Activated CD8-positive, alpha-beta memory T cell treated with anti-CD3 and anti-CD28 coated beads for 36 hours (primary cell): ENCODE measurements at regions not wholly inside any gene's neighbourhood (a gene's known extent, or its start where the extent isn't known, plus 50 kb on each side); places are given as distances from the start of the nearest gene placed in this dataset.
"Not testable (repeated sequence)": the region's sequence is repeated elsewhere in the genome, so short reads cannot be mapped to it uniquely, and the experiment has no call there.

Source experiments
- CTCF ChIA-PET: fragments of 350-600 bp; sonication (Branson Sonifier 250); formaldehyde crosslinking; loops from one replicate; lab custom pipeline; 2021; ENCODE audit warnings: antibody characterized with exemption; lab: Charles Lee
- POLR2A ChIA-PET: fragments of 350-600 bp; sonication (Branson Sonifier 250); formaldehyde crosslinking; loops from one replicate; lab custom pipeline; 2021; ENCODE audit warnings: antibody characterized with exemption; lab: Charles Lee

DNA sequence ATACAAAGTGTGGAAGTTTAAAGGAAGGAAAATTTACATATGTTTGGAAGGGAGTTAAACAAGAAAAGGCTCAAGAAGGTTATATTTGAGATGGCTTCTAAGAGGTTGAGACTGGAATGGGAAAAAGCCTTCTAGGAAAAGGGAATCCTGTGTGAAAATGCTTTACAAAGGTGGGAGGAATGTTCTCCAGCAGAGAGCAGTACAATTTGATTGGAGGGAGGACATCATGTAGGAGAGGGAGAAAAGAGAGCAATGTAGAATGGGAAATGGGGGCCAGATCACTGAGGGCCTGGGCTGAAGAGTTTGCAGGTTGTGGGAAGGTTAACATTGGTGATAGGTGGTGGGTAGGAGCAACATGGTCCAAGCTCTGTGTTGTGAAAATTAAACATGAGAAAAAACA is 366.9 kb downstream of the XPNPEP1 start:
- ChIA-PET POLR2A (no interaction called here), CTCF (no interaction called here)

DNA sequence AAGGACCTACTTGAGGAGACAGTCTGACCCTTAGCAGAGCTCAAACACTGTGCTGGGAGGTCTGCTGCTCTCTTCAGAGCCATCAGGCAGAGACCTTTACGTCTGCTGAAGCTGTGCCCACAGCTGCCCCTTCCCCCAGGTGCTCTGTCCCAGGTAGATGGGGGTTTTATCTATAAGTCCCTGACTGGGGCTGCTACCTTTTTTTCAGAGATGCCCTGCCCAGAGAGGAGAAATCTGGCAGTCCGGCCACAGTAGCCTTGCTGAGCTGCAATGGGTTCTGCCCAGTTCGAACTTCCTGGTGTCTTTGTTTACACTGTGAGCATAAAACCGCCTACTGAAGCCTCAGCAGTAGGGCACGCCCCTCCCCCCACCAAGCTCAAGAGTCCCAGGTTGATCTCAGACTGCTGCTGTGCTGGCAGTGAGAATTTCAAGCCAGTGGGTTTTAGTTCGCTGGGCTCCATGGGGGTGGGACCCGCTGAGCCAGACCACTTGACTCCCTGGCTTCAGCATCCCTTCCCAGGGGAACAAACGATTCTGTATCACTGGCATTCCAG is 381.2 kb downstream of the XPNPEP1 start:
- CTCF ChIA-PET, POLR2A ChIA-PET: not testable (repeated sequence)

DNA sequence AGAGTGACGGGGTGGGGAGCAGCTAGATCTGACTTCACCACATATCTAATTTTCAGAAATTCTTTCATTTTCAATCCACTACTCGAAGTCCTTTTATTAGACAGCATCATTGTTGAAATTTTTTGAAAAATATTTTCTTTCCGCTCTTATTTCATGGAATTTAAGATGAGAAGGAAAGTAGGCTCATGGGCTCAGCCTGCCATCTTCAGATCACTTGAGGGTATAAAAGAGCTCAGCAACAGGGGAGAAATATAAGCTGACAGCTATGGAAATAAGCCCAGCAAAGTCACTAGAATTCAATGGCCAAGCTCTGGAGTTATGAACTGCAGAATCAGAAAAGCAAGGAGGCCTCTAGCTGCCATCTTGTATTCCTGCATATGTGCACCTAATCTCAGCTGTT is 389.1 kb downstream of the XPNPEP1 start:
- CTCF ChIA-PET, result no interaction called here
- POLR2A ChIA-PET, result no interaction called here

DNA sequence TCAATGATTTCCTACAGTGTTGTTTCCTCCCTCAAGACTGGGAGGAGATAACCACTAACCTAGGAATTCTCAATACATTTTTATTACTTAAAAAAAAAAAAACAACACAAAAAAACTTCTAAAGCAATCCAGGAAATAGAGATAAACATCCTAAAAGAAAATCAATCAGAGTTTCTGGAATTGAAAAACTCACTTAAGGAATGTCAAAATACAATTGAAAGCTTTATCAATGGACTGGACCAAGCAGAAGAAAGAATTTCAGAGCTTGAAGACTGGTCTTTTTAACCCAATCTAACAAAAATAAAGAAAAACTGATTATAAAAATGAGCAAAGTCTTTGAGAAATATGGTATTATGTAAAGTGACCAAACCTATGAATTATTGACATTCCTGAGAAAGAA is 394.1 kb downstream of the XPNPEP1 start:
- POLR2A ChIA-PET, result no interaction called here

GRCh38 chr10:109517748-109518147 is 405.6 kb downstream of the XPNPEP1 start:
- ChIA-PET POLR2A (no interaction called here), CTCF (no interaction called here)

More for the DNA sequence above, 394.1 kb downstream of the XPNPEP1 start:
- CTCF ChIA-PET, result interaction anchor here (0.7 kb wide), 1 partner anchor 470 kb away, joined by 4 read pairs; no protein-coding TSS in a partner anchor

GRCh38 chr10:109504401-109504800 is 418.9 kb downstream of the XPNPEP1 start:
- ChIA-PET POLR2A (no interaction called here), CTCF (no interaction called here)

DNA sequence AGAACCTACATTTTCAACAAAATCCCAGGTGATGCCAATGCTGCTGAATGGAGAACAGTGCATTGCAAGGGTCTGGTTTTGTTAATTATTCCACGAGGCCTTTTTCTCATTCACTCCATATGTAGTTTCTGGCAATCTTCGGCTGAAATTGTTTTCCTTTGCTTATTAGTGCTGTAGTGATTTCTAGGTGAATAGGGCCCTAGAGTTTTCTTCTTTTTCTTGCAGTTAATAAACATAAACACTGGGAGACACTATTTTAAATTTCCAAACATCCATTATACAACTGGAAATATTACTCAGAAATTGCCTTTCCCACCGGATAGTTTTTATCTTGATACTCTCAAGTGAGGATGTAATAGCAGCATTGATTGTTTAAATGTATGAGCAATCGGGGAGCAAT is 435.6 kb downstream of the XPNPEP1 start:
- ChIA-PET POLR2A (no interaction called here), CTCF (no interaction called here)

DNA sequence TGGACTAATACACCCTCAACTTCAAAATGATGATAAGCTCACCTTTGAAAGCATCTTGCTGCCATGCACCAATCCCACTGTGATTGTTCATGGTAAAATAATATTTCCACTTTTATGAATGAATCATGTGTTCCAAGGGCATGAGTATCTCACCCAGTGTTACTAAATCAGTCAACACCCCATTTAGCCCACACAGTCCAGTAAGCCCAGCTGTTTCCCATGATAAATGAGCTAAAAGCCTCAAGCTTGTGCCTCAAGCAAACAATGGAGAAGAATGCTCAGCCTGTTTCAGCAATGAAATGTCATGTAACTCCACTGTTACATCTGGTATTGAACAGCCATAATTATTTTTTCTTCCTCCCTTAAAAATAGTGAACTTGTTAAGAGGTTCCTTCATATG is 442.5 kb downstream of the XPNPEP1 start:
- POLR2A ChIA-PET, result no interaction called here

DNA sequence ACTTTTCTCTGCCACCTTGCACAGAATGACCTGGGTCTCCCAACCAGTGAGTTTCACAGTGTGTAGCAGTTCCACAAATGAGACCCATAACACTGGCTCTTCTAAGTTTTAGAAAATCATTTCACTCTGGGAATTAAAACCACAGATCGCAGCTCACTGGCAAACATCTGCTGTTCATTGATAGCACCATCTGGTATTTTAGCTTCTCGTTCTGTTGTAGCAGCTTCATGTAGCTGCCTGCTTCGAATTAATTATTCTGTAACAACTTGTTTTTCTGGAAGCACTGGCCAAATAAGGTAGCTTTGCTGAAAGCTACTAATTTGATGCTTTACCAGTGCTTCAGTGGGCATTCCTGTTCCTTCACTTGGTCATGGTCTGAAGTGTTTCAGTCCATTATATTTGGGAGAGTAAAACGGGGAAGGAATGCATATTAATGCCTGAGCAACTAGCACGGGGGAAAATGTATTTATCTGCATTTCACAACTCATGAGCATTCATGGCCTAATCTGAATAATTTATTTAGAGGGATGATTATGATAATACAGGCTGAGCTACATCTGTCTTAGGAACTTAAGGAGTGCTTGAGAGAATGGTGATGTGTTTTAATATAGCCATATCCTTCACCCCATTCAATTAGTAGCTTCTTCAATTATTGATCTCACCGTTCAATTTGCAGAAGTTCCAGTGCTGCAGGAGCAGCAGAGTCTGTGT is 447.4 kb downstream of the XPNPEP1 start:
- ChIA-PET CTCF (interaction anchor here (0.6 to 0.7 kb wide), 2 partner anchors 47 to 57 kb away, joined by 3 to 5 read pairs; no protein-coding TSS in a partner anchor), POLR2A (interaction anchor here (0.8 kb wide), 1 partner anchor 329 kb away, joined by 4 read pairs; no protein-coding TSS in a partner anchor)

More for the DNA sequence above, 442.5 kb downstream of the XPNPEP1 start:
- CTCF ChIA-PET, result no interaction called here

DNA sequence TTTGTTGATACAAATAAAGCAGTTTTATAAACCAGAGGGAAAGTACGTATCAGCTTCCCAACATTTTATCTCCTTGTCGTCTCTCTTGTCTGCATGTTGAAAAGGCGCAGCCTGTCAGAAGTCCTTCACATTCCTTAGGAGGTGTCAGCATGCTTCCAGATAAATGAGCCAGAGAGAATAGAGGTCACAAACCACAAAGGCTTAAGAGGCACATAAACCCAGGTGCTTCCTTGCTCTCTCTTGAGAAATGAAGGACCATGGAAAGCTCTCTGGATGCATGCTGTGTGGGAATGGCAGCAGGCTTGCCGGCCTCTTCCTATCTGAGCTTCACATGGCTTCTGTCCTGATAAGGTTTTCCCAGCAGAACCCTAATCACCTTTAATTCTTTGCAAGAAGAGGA is 448.5 kb downstream of the XPNPEP1 start:
- CTCF ChIA-PET, result no interaction called here

GRCh38 chr10:109474261-109474660 is 449.1 kb downstream of the XPNPEP1 start:
- ChIA-PET POLR2A (no interaction called here), CTCF (no interaction called here)

More for the DNA sequence above, 448.5 kb downstream of the XPNPEP1 start:
- POLR2A ChIA-PET, result no interaction called here

DNA sequence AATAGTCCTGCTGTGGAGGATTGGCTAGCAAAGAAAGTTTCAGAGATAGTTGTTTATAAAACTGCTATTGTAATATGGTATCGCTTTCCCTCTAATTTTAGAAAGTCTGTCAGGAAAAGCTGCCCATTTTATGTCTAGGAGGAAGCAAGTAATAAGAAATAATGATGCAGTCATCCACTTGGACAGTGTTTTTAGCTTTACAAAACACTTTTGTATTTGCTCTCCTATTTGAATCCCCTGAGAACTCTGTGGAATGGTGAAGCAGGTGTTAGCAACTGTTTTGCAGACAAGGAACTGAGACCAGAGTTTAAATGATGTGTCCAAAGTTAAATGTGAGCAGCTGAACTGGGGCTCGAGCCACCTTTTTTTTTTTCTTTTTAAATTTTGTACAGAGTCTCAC is 455.8 kb downstream of the XPNPEP1 start:
- ChIA-PET POLR2A (no interaction called here), CTCF (no interaction called here)

DNA sequence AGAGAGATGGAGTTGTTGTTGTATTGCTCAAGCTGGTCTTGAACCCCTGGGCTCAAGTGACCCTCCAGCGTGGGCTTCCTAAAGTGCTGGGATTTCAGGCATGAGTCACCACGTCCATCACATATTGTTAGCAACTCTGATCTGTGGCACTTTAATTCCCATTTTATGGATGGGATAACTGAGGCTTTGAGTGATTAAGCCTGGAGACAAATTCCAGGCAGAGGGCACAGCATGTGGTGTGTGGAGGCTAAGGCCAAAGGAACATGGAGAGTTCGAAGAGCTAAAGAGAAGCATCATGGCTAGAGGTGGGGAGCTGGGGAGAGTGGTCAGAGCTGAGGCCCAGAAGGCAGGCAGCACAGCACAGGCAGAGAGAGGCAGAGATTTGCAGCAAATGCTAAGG is 458.4 kb downstream of the XPNPEP1 start:
- POLR2A ChIA-PET, result no interaction called here
- CTCF ChIA-PET, result no interaction called here

DNA sequence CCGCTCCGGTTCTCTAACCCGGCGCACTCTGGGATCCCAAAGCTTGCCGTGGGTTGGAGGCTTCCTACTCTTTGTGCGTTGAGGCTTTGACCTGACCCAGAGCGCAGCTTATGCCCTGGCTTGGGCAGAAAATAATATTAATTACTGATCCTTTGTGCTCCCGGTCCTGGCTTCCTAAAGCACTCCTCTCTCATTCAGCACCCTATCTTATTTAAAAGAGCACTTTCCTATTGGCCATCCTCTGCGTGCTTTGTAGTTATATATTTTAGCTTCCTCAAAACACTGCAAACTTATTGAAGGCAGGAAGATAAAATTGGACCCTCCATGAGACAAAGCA is 466.0 kb downstream of the XPNPEP1 start:
- ChIA-PET CTCF (no interaction called here), POLR2A (no interaction called here)

GRCh38 chr10:109456566-109457301 is 466.6 kb downstream of the XPNPEP1 start:
- ChIA-PET CTCF (no interaction called here), POLR2A (no interaction called here)

DNA sequence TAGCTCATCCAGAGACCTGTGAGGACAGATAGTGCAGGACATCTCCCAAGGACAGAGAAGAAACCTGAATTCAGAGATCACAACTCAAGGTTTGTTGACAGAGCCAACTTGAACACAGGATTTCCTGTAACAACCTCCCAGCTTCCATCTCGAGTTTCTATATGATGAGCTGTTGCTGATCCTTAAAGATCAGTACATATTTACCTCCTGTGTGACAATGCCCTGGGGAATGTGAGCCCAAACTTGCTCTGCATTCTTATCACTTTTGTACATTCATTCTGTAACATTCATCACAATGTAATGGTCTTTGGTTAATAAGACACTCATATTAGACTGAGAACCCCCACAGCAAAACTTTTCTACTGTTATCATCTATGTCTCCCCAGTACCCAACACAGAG is 468.6 kb downstream of the XPNPEP1 start:
- ChIA-PET CTCF (no interaction called here), POLR2A (no interaction called here)

GRCh38 chr10:109451879-109452278 is 471.4 kb downstream of the XPNPEP1 start:
- ChIA-PET POLR2A (no interaction called here), CTCF (no interaction called here)

- CTCF ChIA-PET, result no interaction called here
- POLR2A ChIA-PET, result no interaction called here
Measured at GRCh38 chr10:109450702-109451101, 472.6 kb downstream of the XPNPEP1 start.

DNA sequence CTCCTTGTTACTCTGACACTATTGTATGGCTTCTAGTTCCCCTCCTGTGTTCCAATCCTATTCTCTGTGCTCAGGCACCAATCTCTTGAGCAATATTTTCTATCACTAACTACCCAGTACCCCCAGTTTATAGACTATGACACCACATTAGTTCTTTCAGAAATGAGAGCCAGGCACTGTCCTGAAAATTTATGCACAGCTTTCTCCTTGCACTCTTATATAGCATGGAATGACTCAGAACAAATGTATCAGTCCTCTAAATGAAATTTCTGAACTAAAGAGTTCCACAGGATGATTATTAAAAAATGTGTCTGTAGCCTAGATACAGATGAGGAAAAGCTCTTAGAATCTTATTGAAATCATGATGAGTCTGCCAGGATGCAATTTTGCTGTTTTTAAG is 489.9 kb downstream of the XPNPEP1 start:
- CTCF ChIA-PET, result no interaction called here

GRCh38 chr10:109432281-109432680 is 491.0 kb downstream of the XPNPEP1 start:
- ChIA-PET POLR2A (no interaction called here), CTCF (no interaction called here)

More for the DNA sequence above, 489.9 kb downstream of the XPNPEP1 start:
- POLR2A ChIA-PET, result interaction anchor here (0.6 kb wide), 1 partner anchor 679 kb away, joined by 3 read pairs; no protein-coding TSS in a partner anchor

- CTCF ChIA-PET, result no interaction called here
- POLR2A ChIA-PET, result no interaction called here
Measured at GRCh38 chr10:109430799-109431198, 492.5 kb downstream of the XPNPEP1 start.
